GM18505 (cell line): ENCODE measurements at regions not wholly inside any gene's neighbourhood (a gene's known extent, or its start where the extent isn't known, plus 50 kb on each side); places are given as distances from the start of the nearest gene placed in this dataset.

ENCODE experiments used
- ATAC-seq: cut with Tn5 transposase; IDR thresholded peaks from one replicate; pipeline ENCODE4 v1.9.1; 2021; ENCODE audit not compliant: unreplicated experiment
- POLR2A ChIP-seq: IDR thresholded peaks from 4 replicates; pipeline ENCODE4 v1.6.1; 2011; ENCODE audit warnings: borderline replicate concordance; ENCODE audit not compliant: insufficient read depth, insufficient read length; ENCODE audit errors: extremely low read depth

DNA sequence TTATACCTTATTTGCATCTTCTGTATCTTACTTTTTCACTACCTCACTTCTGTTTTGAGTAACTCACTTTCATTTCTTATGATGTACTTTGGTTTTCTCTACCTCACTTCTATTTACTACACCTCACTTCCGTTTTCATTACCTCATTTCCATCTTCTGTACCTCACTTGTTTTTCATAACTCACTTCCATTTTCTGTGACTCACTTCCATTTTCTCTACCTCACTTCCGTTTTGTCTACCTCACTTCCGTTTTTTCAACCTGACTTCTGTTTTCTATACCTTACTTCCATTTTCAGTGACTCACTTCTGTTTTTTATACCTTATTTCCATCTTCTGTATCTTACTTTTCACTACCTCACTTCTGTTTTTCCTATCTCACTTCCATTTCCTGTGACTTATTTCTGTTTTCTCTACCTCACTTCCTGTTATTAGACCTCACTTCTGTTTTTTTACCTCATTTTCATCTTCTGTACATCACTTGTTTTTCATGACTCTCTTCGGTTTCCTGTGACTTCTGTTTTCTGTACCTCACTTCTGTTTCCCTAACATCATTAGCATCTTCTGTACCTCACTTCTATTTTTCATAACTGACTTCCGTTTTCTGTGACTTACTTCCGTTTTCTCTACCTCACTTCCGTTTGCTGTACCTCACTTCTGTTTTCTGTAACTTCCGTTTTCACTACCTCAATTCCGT is 493.1 kb upstream of the AKR1E2 start:
- ATAC-seq: no peak
- TF ChIP-seq POLR2A: no peak

DNA sequence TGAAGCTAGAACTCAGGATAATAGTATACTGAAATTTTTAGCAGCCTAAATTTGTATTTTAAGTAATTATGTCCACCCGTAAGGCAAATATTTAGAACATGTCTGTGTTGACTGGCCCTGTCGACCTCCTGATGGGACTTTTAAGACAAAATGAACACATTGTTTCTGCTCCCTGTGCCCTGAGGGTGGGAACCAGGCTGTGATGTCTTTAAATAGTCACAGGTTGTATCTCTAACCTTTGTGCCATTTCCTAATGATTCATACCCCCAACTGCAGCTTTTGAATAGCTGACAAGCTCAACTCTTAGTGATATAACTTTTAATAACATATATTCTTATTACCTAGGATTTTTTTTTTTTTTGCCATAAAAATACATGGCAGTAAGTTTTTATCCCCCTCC is 494.9 kb upstream of the AKR1E2 start:
- no peak for ATAC-seq
- TF ChIP-seq POLR2A: no peak

DNA sequence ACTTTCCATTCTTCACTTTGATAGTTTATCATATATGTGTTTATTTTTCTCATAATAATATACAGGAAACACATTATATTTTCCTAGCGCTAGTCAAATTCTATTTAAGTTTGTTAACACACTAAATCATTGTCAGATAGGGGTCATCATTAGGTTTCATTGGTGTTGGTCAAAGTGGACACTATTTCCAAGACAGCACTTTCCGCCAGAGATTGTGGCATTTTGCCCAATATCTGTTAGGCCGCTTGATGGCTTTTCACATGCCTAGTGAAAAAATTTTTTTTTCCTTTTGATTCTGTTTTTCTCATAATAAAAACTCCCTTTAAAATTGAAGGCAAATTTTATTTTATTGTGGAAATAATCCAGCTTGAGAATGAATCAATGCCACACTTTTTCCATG is 495.4 kb upstream of the AKR1E2 start:
- ATAC-seq: no peak
- no peak for TF ChIP-seq POLR2A

DNA sequence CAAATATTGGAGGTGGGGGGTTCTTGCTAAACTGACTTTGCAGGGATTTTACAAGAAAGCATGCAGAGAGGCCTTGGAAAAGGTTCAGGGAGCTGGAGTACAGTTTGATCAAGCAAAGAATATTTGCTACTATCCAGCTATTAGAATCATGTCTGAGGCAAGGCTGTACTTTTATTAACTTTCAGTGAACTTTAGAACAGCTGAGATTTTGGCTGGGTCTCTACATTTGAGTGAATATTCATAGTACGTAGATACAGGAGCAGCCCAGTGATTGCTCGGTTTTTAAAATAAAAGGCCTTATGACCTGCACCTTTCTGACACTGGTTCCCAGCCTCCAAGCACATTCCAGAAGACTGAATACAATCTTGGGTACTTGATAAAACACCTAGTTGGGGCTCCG is 496.8 kb upstream of the AKR1E2 start:
- no peak for TF ChIP-seq POLR2A
- ATAC-seq: no peak

DNA sequence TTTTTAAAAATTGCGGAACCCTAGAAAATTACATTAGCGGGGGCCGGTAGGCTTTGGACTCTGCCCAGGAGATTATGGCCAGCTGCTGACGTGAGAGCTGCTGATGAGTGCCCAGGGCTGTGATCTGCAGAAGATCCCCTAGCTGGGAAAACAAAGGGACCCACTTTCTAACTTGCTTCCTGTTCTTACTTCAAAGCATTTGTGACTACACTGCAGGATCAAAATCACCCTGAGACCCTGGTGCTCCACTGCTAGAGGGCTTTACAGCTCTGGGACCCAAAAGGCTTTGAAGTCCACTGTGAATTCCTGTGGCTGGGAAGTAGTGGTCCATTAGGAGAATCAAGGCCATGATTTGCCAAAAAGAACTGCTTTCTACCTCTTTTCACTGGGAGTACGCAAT is 499.4 kb upstream of the AKR1E2 start:
- ATAC-seq: no peak

DNA sequence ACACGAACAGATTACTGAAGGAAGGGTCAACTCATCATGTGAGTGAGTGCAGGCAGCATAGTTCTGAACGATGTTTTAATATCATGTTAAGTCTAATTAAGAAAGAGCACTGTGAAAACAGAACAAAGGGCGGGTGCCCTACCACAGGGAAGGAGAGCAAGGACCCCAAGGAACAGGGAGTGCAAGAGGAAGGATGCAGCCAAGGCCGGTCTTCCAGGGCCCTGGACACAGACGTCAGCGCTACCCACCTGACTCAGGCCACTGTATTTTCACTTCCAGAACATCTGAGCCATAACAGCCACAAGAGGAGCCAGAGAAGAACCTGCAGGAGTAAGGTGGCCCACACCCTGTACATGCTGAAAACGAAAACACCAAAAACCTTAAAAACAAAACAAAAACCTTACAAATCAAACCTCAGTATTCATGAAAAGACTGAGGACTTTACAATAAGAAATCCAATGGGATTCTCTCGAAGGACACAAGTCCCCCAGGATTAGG is 506.1 kb upstream of the AKR1E2 start:
- no peak for TF ChIP-seq POLR2A
- ATAC-seq: no peak

More for the DNA sequence above, 499.4 kb upstream of the AKR1E2 start:
- no peak for TF ChIP-seq POLR2A

DNA sequence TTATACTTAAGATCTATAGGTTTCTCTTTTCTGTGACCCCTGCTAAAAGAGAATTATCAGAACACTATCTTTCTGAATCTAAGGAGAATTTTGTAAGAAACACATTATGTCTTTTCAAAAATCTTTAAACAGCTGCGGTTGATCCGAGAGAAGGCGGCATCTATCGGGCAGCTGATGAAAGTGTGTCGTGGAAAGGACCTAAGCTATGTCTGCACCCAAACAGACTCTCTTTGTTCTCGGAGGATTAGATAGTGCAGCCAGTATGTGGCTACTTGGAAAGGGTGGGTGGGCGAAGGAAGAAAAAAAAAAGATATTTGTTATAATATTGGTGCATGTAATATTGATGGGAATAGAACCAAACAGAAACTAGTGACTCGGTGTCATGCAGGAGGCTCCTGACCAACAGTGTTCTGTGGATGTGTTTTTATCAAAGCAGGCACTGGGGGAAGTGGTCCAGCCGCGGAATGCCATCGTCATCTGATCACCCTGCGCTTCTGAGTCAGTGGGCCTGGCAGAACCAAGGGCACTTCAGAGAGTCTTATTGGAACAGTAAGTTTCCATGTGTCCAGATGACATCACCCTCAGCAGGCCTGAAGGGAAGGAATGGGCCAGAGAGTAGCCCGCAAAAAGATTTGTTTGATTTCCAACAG is 509.7 kb upstream of the AKR1E2 start:
- ATAC-seq: no peak
- TF ChIP-seq POLR2A: no peak

DNA sequence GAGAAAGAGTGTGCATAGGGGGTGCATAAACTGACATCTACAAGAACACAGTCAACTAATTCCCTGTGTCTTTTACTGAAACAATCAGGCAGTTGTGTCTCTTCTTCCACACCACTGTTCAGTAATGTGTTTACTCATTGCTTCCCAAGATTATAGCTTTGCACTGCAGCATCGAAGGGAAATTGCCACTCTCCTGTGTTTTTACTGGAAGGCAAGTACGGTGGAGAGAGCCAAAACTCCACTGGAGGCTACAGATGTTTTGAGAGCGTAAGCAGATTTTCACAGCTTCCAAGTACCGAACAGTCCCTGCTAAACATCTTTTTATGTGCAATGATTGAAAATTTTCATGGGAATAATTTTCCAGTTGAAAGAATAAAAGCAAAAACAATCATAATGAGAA is 510.5 kb upstream of the AKR1E2 start:
- no peak for TF ChIP-seq POLR2A
- no peak for ATAC-seq

DNA sequence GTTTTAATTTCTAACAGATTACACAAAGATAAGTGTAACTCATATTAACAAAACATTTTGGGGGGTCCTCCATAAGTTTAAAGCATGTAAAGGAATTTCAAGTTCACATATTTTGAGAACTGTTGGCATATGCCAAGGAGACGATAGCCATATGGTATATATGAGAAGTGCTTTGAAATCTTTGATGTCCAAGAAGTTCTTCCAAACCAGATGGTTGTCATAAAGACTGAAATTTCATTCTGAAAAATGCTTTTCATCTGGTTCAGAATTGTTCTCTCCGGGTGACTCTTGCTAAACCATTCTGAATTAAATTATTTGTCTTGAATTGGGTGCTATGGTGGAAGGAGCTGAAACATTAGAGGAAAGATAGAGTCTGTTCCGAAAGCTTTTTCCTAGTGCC is 513.0 kb upstream of the AKR1E2 start:
- no peak for ATAC-seq
- TF ChIP-seq POLR2A: no peak

DNA sequence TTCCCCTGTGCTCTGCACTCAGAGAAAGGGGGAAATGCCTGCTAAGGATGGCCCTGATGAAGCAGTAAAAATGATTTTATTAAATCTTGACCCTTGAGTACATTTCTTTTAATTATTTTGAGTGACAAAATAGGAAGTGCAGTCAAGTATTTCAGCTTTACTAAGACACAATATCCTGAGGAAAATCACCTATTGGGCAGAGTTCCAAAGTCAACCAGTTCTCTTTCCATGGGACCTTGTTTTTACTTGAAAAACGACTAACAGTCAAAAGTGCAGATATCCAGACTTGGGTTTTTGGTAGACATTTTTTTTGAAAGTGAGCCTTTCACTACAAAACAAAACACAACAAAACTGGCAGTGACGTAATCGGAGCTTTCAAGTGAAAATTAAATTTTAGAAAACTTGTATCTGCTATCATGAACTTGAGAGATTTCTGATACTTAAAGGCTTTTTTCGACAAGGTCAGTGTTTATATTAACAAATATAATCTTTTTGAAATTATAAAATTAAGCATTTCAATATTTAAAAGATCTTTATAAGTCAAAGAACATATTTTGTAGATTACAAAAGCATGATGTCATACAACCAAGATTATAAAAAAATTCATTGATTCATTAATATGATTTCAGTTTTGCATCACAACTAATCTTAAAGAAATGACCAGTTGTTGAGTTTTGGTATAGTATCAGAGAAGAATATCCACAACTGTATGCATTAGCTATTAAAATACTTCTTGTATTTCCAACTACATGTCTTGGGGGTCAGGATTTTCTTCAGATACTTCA is 513.8 kb upstream of the AKR1E2 start:
- TF ChIP-seq POLR2A: no peak
- ATAC-seq: no peak

DNA sequence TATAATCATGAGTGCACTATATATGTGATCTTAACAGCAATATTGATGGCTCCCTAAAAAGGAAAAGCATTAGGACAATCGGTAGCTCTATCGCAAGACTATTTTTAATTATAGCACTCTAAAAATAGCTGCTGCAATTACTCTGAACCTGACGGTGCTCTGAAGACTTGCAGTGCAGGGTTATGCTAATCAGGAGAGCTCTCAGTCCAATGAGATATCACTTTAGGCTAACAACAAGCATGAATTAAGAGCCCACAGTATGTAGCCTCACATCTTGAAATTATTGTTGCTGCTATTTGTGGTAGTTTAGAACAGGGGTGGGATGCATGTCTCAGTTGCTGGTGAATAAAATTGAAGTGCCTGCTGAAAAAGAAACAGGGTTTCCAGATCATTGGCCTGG is 515.8 kb upstream of the AKR1E2 start:
- ATAC-seq: no peak
- TF ChIP-seq POLR2A: no peak

DNA sequence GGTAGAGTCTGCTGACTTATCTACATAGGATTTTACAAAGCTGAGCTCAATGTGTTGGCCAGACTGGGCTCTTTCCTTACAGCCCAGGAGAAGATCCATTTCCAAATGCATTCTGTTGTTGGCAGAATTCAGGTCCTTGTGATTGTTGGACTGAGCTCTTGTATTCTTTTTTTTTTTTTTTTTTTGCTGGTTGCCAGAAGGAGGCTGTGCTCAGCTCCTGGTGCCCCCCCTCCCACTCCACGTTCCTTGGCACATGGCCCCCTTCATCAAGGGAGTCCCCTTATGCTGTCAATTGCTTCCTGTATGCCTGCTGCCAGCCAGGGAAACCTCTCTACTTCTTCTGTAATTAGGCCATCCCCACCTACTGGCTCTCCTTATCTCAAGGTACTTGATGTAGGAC is 518.1 kb upstream of the AKR1E2 start:
- ATAC-seq: no peak
- TF ChIP-seq POLR2A: no peak

DNA sequence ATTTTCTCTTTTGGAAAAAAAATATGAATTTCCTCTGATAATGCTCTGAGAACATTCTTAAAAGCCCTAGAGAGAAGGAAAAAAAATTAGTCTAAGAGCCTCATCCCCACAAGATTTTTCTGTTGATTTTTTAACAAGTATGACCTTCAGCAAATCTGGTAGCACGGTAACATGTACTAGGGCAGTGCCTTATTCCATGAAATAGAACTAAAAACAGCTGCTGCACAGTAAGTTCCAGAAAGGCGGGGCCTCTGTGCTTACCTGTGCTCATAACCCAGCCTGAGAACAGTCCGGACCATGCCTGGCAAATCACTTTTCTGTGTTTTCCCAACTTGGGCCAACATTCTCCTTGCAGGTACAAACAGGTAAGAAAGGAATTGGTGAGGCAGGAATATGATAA is 519.1 kb upstream of the AKR1E2 start:
- TF ChIP-seq POLR2A: no peak
- ATAC-seq: no peak

DNA sequence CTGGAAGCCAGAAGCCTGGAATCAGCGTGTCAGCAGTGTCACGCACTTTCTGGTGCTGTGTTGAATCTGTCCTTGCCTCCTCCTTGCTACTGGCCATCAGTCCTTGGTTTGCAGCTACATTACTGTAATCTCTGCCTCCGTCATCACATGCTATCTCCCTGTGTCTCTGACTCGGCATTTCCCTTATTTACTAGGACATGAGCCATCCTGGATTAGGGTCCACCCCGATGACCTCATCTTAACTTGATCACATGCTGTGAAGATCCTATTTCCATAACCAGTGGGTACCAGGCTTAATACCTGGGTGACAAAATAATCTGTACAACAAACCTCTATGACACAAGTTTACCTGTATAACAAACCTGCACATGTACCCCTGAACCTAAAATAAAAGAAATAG is 518.0 kb upstream of the KLF6 start:
- no peak for TF ChIP-seq POLR2A
- ATAC-seq: no peak
